ENCODE measurements at regions not wholly inside any gene's neighbourhood (a gene's known extent, or its start where the extent isn't known, plus 50 kb on each side); places are given as distances from the start of the nearest gene placed in this dataset.
"Not testable (repeated sequence)": the region's sequence is repeated elsewhere in the genome, so short reads cannot be mapped to it uniquely, and the experiment has no call there.

GRCh38 chr22:15919120-15919519, 229.3 kb downstream of the POTEH start:
- not testable (repeated sequence) for TF ChIP-seq ZNF671 (CRISPR knock-in tag; IDR thresholded peaks at IDR 0.05); KAT7 (CRISPR knock-in tag; IDR thresholded peaks at IDR 0.05; ENCODE audit: borderline replicate concordance); ATF6 (CRISPR knock-in tag; IDR thresholded peaks at IDR 0.05); CTCF (IDR thresholded peaks at IDR 0.05); SP1 (CRISPR knock-in tag; conservative IDR thresholded peaks at IDR 0.05); CREB1 (CRISPR knock-in tag; IDR thresholded peaks at IDR 0.05)

Measured in WTC11 (cell line).